ENCODE measurements at regions not wholly inside any gene's neighbourhood (a gene's known extent, or its start where the extent isn't known, plus 50 kb on each side); places are given as distances from the start of the nearest gene placed in this dataset.
"Not testable (repeated sequence)": the region's sequence is repeated elsewhere in the genome, so short reads cannot be mapped to it uniquely, and the experiment has no call there.

DNA sequence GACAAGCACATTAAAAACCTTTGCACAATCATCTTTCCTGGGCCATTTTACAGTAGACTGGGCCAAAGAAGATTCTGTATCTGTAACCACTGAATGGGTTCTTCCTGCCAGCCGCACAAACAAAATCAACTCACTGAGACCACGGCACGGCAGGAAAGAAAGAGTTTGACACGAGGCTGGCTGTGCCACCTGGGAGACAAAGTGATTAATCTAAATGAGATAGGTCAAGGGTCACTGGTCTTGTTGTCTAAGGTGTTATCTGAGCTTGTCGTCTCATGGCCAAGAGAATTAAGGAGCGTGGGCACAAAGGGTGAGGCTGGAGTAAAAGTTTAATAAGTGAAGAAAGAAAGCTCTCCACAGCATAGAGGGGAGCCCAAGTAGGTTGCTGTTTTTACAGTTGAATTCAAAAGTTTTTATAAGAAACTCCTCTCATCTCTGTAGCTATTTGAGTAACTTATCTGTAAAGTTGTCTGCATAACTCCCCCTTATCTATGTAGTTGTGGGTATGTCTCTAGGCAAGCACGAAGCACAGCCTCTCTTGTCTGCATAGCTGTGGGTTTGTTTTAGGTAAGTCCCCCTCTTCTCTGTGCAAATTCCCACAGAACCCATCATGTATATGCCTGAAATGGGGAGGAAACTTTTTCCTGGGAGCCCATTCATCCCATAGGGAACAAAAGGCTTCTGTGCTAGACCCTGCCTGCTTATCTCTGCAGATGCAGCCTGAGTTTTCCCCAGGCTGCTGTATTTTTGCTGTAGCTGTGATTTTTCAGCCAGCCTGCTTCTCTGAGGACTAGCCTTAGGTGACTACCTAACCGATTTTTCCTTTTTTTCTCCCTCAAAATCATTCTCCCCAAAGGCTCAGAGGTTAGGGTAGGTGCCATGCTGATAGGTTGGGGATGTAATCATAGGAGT lies 1314.6 kb upstream of the TMEM132C start:
- no peak for DNase-seq (ENCODE audit: low read depth)

DNA sequence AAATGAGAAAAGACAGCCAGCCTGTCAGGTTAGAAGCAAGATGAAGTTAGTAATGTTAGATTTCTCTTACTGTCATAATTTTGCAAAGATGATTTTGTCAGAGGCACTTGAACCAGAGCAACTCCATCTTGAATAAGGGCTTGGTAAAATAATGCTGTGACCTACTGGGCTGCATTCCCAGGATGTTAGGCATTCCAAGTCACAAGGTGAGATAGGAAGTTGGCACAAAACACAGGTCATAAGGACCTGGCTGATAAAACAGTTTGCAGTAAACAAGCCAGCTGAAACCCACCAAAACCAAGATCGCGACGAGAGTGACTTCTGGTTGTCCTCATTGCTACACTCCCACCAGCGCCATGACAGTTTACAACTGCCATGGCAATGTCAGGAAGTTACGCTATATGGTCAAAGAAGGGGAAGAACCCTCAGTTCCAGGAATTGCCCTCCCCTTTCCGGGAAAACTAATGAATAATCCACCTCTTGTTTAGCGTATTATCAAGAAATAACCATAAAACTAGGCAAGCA lies 1313.5 kb upstream of the TMEM132C start:
- no peak for DNase-seq (ENCODE audit: low read depth)

DNA sequence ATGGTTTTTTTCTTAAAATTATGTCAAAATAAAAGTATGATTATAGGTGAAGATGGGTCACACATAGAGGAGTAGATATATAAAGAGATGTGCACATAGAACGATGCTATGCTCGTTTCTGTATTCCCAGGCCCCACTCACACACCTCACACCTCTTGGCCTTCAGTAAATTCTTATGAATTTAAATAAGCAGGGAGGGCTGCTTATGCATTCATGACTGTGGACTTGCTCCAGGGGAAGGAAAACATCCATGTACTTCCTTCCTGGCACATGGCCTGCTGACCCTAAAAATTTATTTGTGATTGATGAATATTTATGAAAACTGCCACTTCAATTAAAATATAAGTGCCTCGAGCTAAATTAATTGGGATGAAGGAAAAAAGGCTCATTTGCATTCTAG lies 1306.7 kb upstream of the TMEM132C start:
- no peak for DNase-seq (ENCODE audit: low read depth)

DNA sequence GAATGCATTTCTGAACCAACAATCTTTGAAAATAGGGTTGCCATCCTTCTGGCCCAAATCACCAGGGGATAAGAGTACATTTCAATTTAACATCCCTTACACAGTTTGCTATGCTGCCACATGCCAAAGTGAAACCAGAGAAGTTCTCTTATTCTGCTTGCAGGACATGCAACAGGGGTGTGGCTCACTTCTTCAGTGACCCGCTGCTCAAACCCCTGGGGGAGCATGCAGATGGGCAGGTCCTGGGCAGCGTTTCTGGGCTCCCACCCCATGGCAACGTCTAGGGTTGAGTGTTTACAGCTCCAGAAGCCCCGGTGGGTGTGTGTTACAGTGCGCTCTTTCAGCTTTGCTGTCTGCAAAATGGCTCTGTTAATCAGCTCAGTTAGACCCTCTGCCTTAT lies 1306.3 kb upstream of the TMEM132C start:
- no peak for DNase-seq (ENCODE audit: low read depth)

DNA sequence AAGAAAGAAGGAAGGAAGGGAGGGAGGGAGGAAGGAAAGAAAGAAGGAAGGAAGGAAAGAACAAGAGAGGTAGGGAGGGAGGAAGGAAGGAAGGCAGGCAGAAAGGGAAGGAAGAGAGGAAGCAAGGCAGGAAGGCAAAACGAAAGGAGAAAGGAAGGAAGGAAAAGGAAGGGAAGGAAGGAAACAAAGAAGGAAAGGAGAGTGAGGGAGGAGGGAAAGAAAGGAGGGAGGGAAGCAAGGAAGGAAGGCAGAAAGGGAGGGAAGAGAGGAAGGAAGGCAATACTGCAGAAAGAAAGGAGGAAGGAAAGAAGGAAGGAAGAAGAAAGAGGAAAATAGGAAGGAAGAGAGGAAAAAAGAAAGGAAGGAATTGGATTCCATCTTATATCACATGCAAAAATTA lies 1303.1 kb upstream of the TMEM132C start:
- no peak for DNase-seq (ENCODE audit: low read depth)

DNA sequence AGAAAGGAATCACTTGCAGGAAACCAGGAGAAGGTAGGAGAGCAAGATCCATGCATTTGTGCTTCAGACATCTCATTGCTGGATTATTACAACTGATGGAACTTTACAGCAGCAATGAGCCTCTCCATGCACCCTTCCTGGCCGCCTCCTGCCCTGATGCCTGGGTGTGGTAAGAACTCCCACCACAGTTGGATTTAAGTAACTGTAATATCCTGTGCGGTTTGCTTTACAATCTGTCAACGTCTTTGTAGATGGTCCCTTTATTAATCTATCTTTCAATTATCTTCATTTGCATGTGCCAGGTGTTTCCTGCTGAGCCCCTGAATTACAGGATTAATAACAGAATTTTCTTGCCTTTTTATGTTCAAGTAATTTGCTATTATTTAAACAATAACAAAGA lies 1300.5 kb upstream of the TMEM132C start:
- no peak for DNase-seq (ENCODE audit: low read depth)

DNA sequence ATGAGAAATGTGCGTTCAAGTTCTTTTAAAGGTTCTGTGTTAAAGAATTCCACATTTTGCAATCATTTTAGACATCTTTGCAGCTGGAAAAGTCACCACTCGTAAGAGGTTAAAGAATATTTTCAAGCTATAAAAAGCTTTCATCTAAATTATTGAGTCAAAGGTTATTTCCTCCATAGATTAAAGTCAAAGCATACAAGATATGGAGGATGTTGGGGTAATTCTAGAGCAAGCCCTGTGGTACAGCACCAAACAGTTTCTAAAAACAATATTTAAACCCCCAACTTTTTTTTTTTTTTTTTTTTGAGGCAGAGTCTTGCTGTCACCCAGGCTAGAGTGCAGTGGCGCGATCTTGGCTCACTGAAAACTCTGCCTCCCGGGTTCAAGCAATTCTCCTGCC lies 1299.8 kb upstream of the TMEM132C start:
- no peak for DNase-seq (ENCODE audit: low read depth)

DNA sequence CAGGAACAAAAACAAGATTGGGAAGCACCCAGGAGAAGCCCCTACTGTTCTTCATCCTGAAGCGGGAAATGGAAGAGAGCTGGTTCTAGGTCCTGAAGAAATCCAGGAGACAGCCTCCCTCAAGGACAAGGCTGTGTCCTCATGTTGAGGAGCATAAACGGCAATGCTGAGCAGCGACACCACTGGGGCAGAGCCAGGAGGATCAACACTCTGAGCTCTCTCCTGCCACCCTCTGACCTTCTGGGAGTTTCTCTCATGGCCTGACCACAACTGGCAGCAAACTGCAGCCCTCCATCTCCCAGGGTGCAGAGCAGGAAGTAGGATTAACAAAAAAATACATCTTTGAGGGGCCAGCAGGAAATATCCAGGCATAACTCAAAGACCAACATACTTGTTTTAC lies 1292.2 kb upstream of the TMEM132C start:
- peak; percentile 16 for DNase-seq (ENCODE audit: low read depth)

DNA sequence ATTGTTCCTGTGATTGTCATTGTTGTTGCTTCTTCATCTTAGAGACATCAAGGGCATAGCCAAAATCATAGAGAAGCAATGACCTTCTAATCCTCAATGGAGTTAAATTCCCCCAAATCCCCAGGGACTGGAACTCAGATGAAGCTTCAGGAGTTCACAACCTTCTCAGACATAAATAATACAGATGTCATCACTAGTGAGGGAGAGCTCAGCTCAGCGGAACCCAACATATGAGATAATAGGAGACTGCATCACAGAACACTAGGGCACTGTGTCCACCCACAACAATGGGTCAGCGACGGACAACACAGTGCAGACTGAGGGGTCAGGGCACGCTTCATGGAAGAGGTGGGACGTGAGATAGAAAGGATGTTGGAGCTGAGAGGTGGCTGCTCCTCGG lies 1290.4 kb upstream of the TMEM132C start:
- DNase-seq (ENCODE audit: low read depth), result no peak

DNA sequence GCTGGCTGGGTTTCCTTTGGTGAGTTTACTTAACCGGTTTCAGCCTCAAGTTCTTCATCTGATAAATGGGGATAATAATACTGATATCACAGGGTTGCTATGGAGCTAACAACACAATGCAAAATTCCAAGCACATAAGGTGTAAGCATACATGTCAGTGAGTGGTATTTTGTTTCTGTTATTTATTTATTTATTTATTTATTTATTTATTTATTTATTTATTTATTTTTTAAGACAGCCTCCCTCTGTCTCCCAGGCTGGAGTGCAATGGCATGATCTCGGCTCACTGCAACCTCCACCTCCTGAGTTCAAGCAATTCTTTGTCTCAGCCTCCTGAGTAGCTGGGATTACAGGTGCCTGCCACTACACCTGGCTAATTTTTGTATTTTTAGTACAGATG lies 1287.4 kb upstream of the TMEM132C start:
- not testable (repeated sequence) for DNase-seq (ENCODE audit: low read depth)

DNA sequence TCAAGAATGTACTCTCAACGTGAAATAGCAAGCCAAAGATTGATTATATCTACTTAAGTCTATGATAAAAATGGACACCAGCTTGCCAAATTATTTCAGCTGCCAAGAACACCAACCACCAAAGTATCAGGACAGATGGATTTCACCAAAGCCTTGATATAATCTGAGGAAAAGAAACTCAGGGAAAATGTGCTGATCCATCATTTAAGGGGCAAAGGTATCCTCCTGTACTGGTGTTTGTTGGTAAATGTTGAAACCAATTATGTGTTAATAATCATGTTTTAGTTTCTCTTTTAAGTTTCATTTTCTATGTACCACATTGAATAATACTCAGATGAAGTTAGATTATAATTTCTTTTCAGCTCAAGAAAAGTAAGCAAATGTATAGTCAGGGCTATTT lies 1284.3 kb upstream of the TMEM132C start:
- DNase-seq (ENCODE audit: low read depth), result no peak

DNA sequence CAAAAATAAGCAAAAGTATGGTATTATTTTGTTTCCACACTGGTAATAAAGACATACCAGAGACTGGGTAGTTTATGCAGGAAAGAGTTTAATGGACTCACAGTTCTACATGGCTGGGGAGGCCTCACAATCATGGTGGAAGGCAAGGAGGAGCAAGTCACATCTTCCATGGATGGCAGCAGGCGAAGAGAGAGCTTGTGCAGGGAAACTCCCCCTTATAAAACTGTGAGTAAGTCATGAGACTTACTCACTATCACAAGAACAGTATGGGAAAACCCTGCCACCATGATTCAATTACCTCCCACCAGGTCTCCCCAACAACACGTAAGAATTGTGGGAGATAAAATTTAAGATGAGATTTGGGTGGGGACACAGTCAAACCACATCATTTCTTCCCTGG lies 1283.2 kb upstream of the TMEM132C start:
- not testable (repeated sequence) for DNase-seq (ENCODE audit: low read depth)

DNA sequence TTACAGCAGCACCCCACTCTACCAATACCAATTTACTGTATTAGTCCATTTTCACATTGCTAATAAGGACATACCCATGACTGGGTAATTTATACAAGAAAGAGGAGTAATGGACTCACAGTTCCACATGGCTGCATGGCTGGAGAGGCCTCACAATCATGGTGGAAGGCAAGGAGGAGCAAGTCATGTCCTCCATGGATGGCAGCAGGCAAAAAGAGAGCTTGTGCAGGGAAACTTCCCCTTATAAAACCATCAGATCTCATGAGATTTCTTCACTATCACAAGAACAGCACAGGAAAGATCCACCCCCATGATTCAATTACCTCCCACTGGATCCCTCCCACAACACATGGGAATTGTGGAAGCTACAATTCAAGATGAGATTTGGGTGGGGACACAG lies 1281.3 kb upstream of the TMEM132C start:
- DNase-seq (ENCODE audit: low read depth), result not testable (repeated sequence)

DNA sequence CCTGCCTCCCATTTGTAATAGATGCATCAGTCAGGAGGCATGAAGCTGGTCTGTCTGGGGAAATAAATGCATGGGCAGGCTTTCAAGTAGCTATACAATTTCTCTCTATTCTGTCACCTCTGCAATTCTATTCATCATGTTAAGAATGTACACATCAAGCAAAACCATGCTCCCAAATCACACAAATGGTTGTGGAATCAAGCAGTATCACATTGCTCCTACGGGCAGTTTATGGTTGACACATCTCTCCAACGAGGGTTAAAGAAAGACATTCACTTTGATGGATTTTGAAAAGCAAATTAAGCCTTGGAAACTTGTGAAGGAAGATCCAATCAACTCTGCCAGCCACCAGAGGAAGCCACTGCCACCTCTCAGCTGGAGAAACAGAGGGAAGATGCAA lies 1277.4 kb upstream of the TMEM132C start:
- DNase-seq (ENCODE audit: low read depth), result no peak

DNA sequence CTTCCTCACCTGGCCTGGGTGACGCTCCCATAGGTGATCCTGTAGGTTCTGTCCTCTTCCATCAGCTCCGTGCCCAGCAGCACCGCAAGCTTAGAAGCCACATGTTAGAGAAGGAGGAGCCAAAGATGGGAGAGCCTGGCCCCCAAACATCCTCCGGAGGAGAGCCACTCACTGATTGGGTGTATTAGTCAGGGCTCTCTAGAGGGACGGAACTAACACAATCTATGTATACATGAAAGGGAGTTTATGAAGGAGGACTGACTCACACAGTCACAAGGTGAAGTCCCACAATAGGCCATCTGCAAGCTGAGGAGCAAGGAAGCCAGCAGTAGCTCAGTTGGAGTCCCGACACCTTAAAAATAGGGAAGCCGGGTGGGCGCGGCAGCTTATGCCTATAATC lies 1273.1 kb upstream of the TMEM132C start:
- DNase-seq (ENCODE audit: low read depth), result no peak

DNA sequence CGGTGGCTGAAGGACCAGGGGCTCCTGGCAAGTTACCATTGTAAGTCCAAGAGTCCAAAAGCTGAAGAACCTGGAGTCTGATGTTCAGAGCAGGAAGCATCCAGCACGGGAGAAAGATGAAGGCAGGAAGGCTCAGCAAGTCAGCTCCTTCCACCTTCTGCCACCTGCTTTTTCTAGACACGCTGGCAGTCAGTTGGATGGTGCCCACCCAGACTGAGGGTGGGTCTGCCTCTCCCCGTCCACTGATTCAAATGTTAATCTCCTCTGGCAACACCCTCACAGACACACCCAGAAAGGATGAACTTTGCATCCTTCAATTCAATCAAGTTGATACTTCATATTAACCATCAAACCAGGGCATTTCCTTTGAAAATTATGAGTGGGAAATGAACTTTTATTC lies 1272.4 kb upstream of the TMEM132C start:
- no peak for DNase-seq (ENCODE audit: low read depth)

DNA sequence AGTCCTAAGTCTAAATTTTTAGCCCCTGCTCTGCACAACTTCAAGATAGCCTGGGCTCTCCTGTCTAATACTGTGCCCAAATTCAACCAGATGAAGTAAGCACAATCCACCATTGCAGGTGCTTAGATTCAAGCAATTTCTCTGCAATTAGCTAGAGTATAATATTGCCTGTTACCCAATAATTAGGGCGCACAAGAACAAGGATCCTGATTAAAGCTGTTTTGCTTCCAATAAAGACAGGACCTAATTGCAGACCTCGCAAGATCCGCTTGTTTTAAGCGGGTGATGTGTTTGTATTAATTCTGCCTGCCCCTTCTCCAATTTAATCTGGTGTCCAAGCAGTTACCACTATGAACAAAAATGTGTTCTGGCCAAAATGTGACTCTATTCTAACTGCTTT lies 1268.9 kb upstream of the TMEM132C start:
- no peak for DNase-seq (ENCODE audit: low read depth)

DNA sequence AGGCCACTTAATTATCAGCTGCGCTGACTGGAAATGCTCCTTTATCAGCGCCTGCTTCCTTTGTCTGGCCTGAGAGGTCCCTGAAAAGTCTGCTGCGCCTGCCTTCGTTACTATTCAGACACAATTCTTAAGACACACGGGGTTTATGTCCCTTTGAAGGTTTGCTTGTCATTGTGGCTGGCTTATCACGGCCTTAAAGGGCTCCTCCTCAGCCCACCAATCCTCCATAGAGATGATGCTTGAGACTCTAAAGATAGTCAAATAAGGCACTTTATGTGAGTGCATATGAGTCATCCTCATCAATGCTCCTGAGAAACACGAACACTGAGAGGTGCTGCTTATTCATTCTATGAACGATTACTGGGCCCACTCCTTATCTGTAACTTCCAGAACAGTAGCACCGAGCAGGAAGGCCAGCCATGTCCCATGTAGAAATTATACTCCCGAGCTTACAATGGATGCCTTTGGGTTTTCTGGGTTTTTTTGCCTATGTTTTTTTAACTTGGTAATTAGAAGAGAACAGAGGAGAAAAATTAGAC lies 1268.2 kb upstream of the TMEM132C start:
- peak; percentile 15 for DNase-seq (ENCODE audit: low read depth)

DNA sequence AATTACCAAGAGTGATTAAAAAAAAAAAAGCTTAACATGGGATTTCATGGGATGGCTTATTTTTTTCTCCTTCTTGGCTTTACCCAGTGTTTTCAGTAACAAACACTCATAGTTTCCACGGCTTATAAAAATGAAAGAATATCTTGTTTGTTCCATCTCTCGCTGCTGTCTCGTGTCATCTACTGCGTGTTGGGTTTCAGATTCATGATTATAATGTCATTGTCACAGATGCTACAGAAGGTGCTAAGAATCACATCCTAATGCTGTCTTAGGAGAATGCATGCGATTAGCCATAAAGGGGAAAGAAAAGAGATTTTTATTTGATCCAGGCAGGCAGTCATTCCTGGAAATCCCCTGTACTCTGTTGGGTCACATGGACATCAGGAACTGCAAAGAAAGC lies 1267.6 kb upstream of the TMEM132C start:
- no peak for DNase-seq (ENCODE audit: low read depth)

DNA sequence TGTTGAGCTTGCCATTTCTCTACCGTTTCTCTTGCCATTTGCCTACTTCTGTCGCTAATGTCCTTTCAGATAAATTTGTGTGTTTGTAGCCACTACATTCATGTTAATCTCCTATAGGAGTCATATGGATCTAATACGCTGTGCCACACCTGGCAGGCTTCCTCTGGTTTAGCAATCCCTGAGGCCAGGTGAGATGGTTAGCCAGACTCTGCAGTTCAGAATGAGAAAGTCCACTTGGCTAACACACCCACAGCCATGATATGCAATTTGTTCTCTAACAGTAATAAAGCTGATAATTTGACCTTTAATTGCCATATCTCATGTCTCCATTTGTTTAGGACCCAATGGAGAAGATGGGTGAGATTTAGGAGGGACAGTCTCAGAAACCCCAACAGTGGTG lies 1261.6 kb upstream of the TMEM132C start:
- no peak for DNase-seq (ENCODE audit: low read depth)

DNA sequence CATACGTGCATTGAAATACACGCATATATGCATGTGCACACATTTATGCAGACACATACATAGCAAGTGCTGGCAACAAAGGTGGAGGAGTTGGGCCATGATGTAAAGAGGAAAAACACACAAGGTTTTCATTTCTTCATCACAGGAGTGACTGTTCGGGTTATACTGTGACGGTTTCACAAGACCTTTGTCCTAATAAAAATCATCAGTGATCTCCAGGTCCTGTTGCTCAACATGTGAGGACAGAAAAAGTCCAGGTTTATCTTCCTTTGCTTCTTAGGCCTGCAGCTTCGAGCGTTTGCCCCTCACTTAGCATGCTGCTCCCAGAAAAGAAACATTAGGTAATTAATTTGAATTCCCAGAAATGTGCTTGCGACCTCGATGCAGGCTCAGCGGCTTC lies 1260.0 kb upstream of the TMEM132C start:
- DNase-seq (ENCODE audit: low read depth), result no peak

DNA sequence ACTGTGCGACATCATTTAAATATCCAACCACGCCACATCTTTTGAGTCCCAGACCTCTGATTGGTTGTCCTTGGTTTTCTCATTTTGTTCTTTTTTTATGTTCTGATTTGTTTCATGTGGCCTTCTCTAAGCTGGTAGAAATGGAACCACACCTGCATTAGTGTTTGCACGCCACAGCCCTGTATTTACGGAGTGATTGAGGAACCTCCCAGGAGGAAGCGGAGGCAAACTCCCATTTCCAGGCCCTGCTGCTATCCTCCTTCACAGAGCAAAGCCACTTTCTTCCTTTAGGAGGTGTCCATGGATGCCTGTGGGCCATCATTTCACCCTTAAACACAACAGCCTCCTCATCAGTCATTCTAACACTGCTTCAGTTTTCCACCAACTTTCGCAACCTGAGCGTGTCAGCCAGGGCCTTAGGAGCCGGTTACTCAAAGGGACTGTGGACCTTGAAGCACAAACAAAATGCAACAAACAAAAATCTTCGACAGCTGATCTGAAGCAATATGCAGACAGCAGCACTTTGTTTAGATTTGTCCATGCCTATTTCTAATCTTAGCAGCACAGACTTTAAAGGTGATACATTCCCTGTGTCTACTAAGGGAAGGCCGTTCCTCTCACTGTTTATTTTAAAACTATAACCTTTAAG lies 1258.1 kb upstream of the TMEM132C start:
- DNase-seq (ENCODE audit: low read depth), result no peak

DNA sequence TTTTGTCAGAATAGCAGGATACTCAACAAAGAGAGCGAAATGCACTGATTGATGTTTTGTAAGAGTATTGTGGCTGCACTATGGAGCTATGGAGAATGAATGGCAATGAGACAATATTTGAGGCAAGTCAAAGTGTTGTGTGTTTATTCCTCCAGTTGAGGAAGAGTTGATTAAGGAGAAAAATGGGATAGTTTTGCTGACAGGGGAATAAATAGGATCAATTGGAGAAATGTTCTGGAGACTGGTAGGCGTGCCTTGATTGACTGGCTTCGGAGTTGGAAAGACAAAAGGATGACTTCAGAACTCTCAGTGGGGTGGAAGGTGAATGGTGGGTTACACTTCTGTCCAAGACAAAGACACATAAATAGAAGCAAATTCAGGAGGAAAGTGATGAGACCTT lies 1254.9 kb upstream of the TMEM132C start:
- DNase-seq (ENCODE audit: low read depth), result no peak
